GM12874 (cell line): ENCODE measurements at regions not wholly inside any gene's neighbourhood (a gene's known extent, or its start where the extent isn't known, plus 50 kb on each side); places are given as distances from the start of the nearest gene placed in this dataset.

ENCODE experiments used
- CTCF ChIP-seq: IDR thresholded peaks from 2 replicates; pipeline ENCODE4 v1.5.1; 2011; ENCODE audit warnings: low read depth, mild to moderate bottlenecking, control low read depth, low read length, moderate library complexity; ENCODE audit not compliant: insufficient read depth

- no peak for TF ChIP-seq CTCF
Measured at GRCh38 chr5:125981016-125981415, 442.2 kb upstream of the GRAMD2B start.

GRCh38 chr5:125987677-125988255, 435.4 kb upstream of the GRAMD2B start:
- no peak for TF ChIP-seq CTCF

- no peak for TF ChIP-seq CTCF
Measured at GRCh38 chr5:125992050-125992449, 431.2 kb upstream of the GRAMD2B start.

GRCh38 chr5:126000507-126000906, 422.7 kb upstream of the GRAMD2B start:
- no peak for TF ChIP-seq CTCF

GRCh38 chr5:126002222-126002897, 420.8 kb upstream of the GRAMD2B start:
- no peak for TF ChIP-seq CTCF

GRCh38 chr5:126003309-126003708, 419.9 kb upstream of the GRAMD2B start:
- TF ChIP-seq CTCF, result no peak

- no peak for TF ChIP-seq CTCF
Measured at GRCh38 chr5:126004636-126005035, 418.6 kb upstream of the GRAMD2B start.
